Endothelial cell of umbilical vein (primary cell): ENCODE measurements at regions not wholly inside any gene's neighbourhood (a gene's known extent, or its start where the extent isn't known, plus 50 kb on each side); places are given as distances from the start of the nearest gene placed in this dataset.

Experiments
- BruUV-seq: library from RNA; stranded (reverse); fragments of 400-500 nt; replicated peaks from 2 replicates; lab custom pipeline; 2021; lab: Mats Ljungman, UMichigan
- CTCF ChIA-PET: fragments of 300-600, 350-600 bp; sonication (Branson Sonifier 250); formaldehyde crosslinking; loops from one replicate; lab custom pipeline; 2021; ENCODE audit warnings: antibody characterized with exemption, inconsistent platforms; lab: Charles Lee
- POLR2A ChIA-PET: fragments of 300-600, 350-600 bp; sonication (Branson Sonifier 250); formaldehyde crosslinking; loops from one replicate; lab custom pipeline; 2021; ENCODE audit warnings: antibody characterized with exemption, inconsistent platforms; lab: Charles Lee
- DNase-seq: peaks from one replicate; pipeline ENCODE4 v3.0.0-alpha.2; 2011; ENCODE audit warnings: low read depth, low spot score
- FAIRE-seq: peaks from 2 replicates; lab custom pipeline; 2011; peaks lifted over from hg19 to GRCh38; lab: Jason Lieb, UNC
- H2AFZ ChIP-seq: 2 replicates; pipeline ENCODE4 v1.6.0; 2012; ENCODE audit warnings: low read depth, low read length, control low read depth, inconsistent platforms
- H3K27ac ChIP-seq: 2 replicates; pipeline ENCODE4 v1.5.1; 2011; ENCODE audit warnings: low read depth, mild to moderate bottlenecking, control low read depth, low read length, moderate library complexity; ENCODE audit not compliant: insufficient read depth
- H3K27me3 ChIP-seq, 2 experiments: 2 replicates each; pipeline versions ENCODE4 v1.6.0 to v1.6.1; 2011; ENCODE audit warnings: low read length in 2 of 2, mixed read lengths in 1 of 2; ENCODE audit not compliant: control insufficient read depth in 2 of 2, insufficient read depth in 2 of 2
- H3K36me3 ChIP-seq, 2 experiments: 2 replicates in 1 of 2; 3 replicates in 1 of 2; pipeline ENCODE4 v1.5.1; 2011; ENCODE audit warnings: low read length in 2 of 2, mild to moderate bottlenecking in 1 of 2, moderate library complexity in 1 of 2; ENCODE audit not compliant: control insufficient read depth in 2 of 2, insufficient read depth in 2 of 2; ENCODE audit errors: extremely low read depth in 1 of 2
- H3K4me1 ChIP-seq: 3 replicates; pipeline ENCODE4 v1.5.1; 2011; ENCODE audit warnings: mild to moderate bottlenecking, low read length; ENCODE audit not compliant: control insufficient read depth, insufficient read depth; ENCODE audit errors: extremely low read depth
- H3K4me2 ChIP-seq: 2 replicates; pipeline ENCODE4 v1.6.1; 2011; ENCODE audit warnings: low read length, control low read depth, mixed read lengths; ENCODE audit not compliant: insufficient read depth
- H3K4me3 ChIP-seq, 3 experiments: fragments of 200-600 bp in 1 of 3; sonication (generic), shearing (Covaris generic) in 1 of 3; replicated peaks in 1 of 3; 2 replicates each; pipeline ENCODE4 v1.5.1; 2011 to 2016; ENCODE audit warnings: control low read depth in 3 of 3, low read length in 3 of 3, mild to moderate bottlenecking in 2 of 3, inconsistent platforms in 1 of 3, low read depth in 1 of 3, moderate library complexity in 1 of 3; ENCODE audit not compliant: insufficient read depth in 1 of 3
- H3K79me2 ChIP-seq: 2 replicates; pipeline ENCODE4 v1.6.0; 2012; ENCODE audit warnings: low read length, inconsistent platforms; ENCODE audit not compliant: control insufficient read depth, insufficient read depth
- H3K9ac ChIP-seq: replicated peaks from 2 replicates; pipeline ENCODE3; 2011; ENCODE audit warnings: low read length, control low read depth; ENCODE audit not compliant: insufficient read depth; ENCODE audit errors: extremely low read depth
- H3K9me1 ChIP-seq: replicated peaks from 3 replicates; pipeline ENCODE4 v1.6.0; 2011; ENCODE audit warnings: mild to moderate bottlenecking, low read length; ENCODE audit not compliant: control insufficient read depth, insufficient read depth; ENCODE audit errors: extremely low read depth
- H3K9me3 ChIP-seq: replicated peaks from 2 replicates; pipeline ENCODE4 v1.5.1; 2012; ENCODE audit warnings: low read length, inconsistent platforms; ENCODE audit not compliant: control insufficient read depth, insufficient read depth
- H4K20me1 ChIP-seq: replicated peaks from 2 replicates; pipeline ENCODE3; 2011; ENCODE audit warnings: mild to moderate bottlenecking, low read length; ENCODE audit not compliant: control insufficient read depth, insufficient read depth; ENCODE audit errors: extremely low read depth
- EZH2 ChIP-seq: IDR thresholded peaks from 2 replicates; pipeline ENCODE4 v1.6.1; 2012; ENCODE audit warnings: borderline replicate concordance, low read depth, mild to moderate bottlenecking, moderate library complexity, low read length, inconsistent platforms; ENCODE audit not compliant: severe bottlenecking
- FOS ChIP-seq: IDR thresholded peaks from 2 replicates; pipeline ENCODE4 v1.6.1; 2011; ENCODE audit warnings: mild to moderate bottlenecking, low read length, moderate library complexity, borderline replicate concordance; ENCODE audit not compliant: insufficient read depth
- GATA2 ChIP-seq: IDR thresholded peaks from 2 replicates; pipeline ENCODE4 v1.7.0; 2011; ENCODE audit warnings: low read depth, mild to moderate bottlenecking, moderate library complexity, mixed read lengths, low read length; ENCODE audit not compliant: insufficient read length, insufficient read depth
- JUN ChIP-seq: IDR thresholded peaks from 2 replicates; pipeline ENCODE4 v1.6.1; 2011; ENCODE audit warnings: borderline replicate concordance, low read depth; ENCODE audit not compliant: insufficient read length, insufficient read depth
- MYC ChIP-seq: IDR thresholded peaks from one replicate; pipeline ENCODE4 v1.6.1; 2011; ENCODE audit warnings: mild to moderate bottlenecking, low read depth, low read length
- POLR2A ChIP-seq: IDR thresholded peaks from 2 replicates; pipeline ENCODE4 v1.6.1; 2012; ENCODE audit warnings: low read depth, mild to moderate bottlenecking, control low read depth, low read length
- POLR2AphosphoS5 ChIP-seq: IDR thresholded peaks from 2 replicates; pipeline ENCODE4 v1.6.1; 2012; ENCODE audit warnings: low read depth, mild to moderate bottlenecking, control low read depth, low read length, moderate library complexity; ENCODE audit not compliant: insufficient read depth
- dilution Hi-C: fragments of 300-500 bp; cut with MboI; formaldehyde crosslinking; loops from one replicate; pipeline ENCODE4 v1.15.0; 2019; ENCODE audit warnings: low sequenced_read_pairs; ENCODE audit not compliant: extremely low pct_ligation_motif_present
- intact Hi-C: fragments of 100-400 bp; cut with micrococcal nuclease; formaldehyde crosslinking; loops from one replicate; pipeline ENCODE4 v1.10.0; 2022
- TF ChIP-seq, protein P1 (sequence below), 2 donors: IDR thresholded peaks; 1 replicate in 1 of 2; 2 replicates in 1 of 2; pipeline ENCODE4 v1.5.1; 2011; ENCODE audit warnings: low read length in 2 of 2, mild to moderate bottlenecking in 2 of 2, moderate library complexity in 2 of 2, control low read depth in 1 of 2, inconsistent platforms in 1 of 2, low read depth in 1 of 2; ENCODE audit not compliant: insufficient read depth in 1 of 2; ENCODE audit errors: extremely low read depth in 1 of 2
- TF ChIP-seq, protein P2 (sequence below): IDR thresholded peaks from 2 replicates; pipeline ENCODE4 v1.6.1; 2011; ENCODE audit not compliant: insufficient read depth, insufficient read length

DNA sequence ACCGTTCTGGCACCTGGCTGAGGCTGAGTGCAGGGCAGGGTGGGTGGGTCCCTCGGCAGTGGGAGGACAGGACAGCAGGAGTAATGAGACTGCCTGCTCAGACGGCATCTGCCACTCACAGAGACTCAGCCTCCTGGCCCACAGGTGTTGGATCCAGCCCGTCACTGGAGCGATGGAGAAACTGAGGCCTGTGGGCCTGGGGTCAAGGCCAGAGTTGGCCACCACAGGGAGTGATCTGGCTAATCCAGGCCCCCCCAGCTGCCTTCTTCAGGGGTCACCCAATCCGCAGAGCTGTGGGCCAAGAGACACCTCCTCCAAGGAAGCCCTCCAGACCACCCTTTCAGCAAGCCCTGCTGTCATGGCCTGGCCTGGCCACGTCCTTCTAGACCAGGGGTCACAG lies 103.7 kb upstream of the VSTM2B start:
- no peak for DNase-seq
- no TSS peak for BruUV-seq
- H3K27me3 ChIP-seq = no peaks in the 10 kb centered on the region
- intact Hi-C loops (no loop called here), dilution Hi-C loops (no loop called here)
- peaks cover 5% of the 10 kb centered on the region for H3K9me3 ChIP-seq
- H3K4me1 ChIP-seq = no peaks in the 10 kb centered on the region
- no peak overlapping the region for H2AFZ ChIP-seq
- H3K9ac ChIP-seq = no peak overlapping the region
- H3K27ac ChIP-seq = no peak overlapping the region
- H3K4me2 ChIP-seq = no peak overlapping the region
- H3K79me2 ChIP-seq = no peaks in the 10 kb centered on the region
- TF ChIP-seq GATA2 = no peak
- TF ChIP-seq POLR2A = no peak
- TF ChIP-seq, protein P1, sequence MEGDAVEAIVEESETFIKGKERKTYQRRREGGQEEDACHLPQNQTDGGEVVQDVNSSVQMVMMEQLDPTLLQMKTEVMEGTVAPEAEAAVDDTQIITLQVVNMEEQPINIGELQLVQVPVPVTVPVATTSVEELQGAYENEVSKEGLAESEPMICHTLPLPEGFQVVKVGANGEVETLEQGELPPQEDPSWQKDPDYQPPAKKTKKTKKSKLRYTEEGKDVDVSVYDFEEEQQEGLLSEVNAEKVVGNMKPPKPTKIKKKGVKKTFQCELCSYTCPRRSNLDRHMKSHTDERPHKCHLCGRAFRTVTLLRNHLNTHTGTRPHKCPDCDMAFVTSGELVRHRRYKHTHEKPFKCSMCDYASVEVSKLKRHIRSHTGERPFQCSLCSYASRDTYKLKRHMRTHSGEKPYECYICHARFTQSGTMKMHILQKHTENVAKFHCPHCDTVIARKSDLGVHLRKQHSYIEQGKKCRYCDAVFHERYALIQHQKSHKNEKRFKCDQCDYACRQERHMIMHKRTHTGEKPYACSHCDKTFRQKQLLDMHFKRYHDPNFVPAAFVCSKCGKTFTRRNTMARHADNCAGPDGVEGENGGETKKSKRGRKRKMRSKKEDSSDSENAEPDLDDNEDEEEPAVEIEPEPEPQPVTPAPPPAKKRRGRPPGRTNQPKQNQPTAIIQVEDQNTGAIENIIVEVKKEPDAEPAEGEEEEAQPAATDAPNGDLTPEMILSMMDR (IDR thresholded peaks at IDR 0.05; ENCODE audit: extremely low read depth in 1 of 2, insufficient read depth in 1 of 2, low read depth in 1 of 2, low read length in 2 of 2) = no peak
- TF ChIP-seq POLR2AphosphoS5 = no peak
- no peak for TF ChIP-seq MYC
- TF ChIP-seq FOS = no peak
- TF ChIP-seq, protein P2, sequence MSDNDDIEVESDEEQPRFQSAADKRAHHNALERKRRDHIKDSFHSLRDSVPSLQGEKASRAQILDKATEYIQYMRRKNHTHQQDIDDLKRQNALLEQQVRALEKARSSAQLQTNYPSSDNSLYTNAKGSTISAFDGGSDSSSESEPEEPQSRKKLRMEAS = no peak
- TF ChIP-seq EZH2 = no peak
- no peak for TF ChIP-seq JUN
- no peak for FAIRE-seq
- H3K9me1 ChIP-seq = no peaks in the 10 kb centered on the region
- no peaks in the 10 kb centered on the region for H3K36me3 ChIP-seq
- no peaks in the 10 kb centered on the region for H4K20me1 ChIP-seq
- ChIA-PET POLR2A (no interaction called here), CTCF (no interaction called here)
- no peak overlapping the region for H3K4me3 ChIP-seq
